HepG2 (cell line): ENCODE measurements at regions not wholly inside any gene's neighbourhood (a gene's known extent, or its start where the extent isn't known, plus 50 kb on each side); places are given as distances from the start of the nearest gene placed in this dataset.

Experiments used
- ATAC-seq: fragments of 200-7000 bp; cut with Tn5 transposase; 3 replicates; pipeline ENCODE4 v1.9.1; 2020; ENCODE audit warnings: mild to moderate bottlenecking, moderate library complexity
- BruUV-seq: library from RNA; stranded (reverse); fragments of 400-500 nt; replicated peaks from 2 replicates; lab custom pipeline; 2021; lab: Mats Ljungman, UMichigan
- CTCF ChIA-PET: fragments of 300-600 bp; formaldehyde crosslinking; extraction: SDS; loops from one replicate; lab custom pipeline; 2021; ENCODE audit warnings: low total read pairs, inconsistent platforms, low intra/inter-chr PET ratio; lab: Yijun Ruan, JAX
- POLR2A ChIA-PET: fragments of 350-600 bp; sonication (Branson Sonifier 250); formaldehyde crosslinking; loops from one replicate; lab custom pipeline; 2020; ENCODE audit warnings: antibody characterized with exemption, inconsistent platforms; lab: Yijun Ruan, JAX
- DNase-seq: peaks from one replicate; pipeline ENCODE4 v3.0.0-alpha.2; 2015; ENCODE audit warnings: low spot score
- FAIRE-seq: peaks from 3 replicates; lab custom pipeline; 2011; peaks lifted over from hg19 to GRCh38; lab: Jason Lieb, UNC
- H2AFZ ChIP-seq: one replicate; pipeline ENCODE4 v1.6.1; 2011; ENCODE audit warnings: low read length, inconsistent platforms
- H3K27ac ChIP-seq: fragments of 300-600 bp; 3 replicates; pipeline ENCODE4 v1.8.0; 2011; ENCODE audit warnings: mixed run types, mild to moderate bottlenecking, mixed read lengths, low read length, inconsistent platforms; ENCODE audit not compliant: insufficient read depth; ENCODE audit errors: extremely low read length
- H3K27me3 ChIP-seq, 2 experiments: fragments of 200-600 bp in 1 of 2; 2 replicates in 1 of 2; 3 replicates in 1 of 2; pipeline versions ENCODE4 v1.6.0 to v1.8.0; 2011; ENCODE audit warnings: low read length in 2 of 2, mild to moderate bottlenecking in 2 of 2, moderate library complexity in 2 of 2, inconsistent platforms in 1 of 2; ENCODE audit not compliant: insufficient read depth in 2 of 2, control insufficient read depth in 1 of 2
- H3K36me3 ChIP-seq, 2 experiments: fragments of 200-600 bp in 1 of 2; replicated peaks in 1 of 2; 2 replicates in 1 of 2; 3 replicates in 1 of 2; pipeline versions ENCODE4 v1.5.1 to v1.8.0; 2011; ENCODE audit warnings: low read length in 2 of 2, inconsistent platforms in 1 of 2; ENCODE audit not compliant: insufficient read depth in 2 of 2, control insufficient read depth in 1 of 2
- H3K4me1 ChIP-seq: 2 replicates; pipeline ENCODE4 v1.5.1; 2012; ENCODE audit warnings: low read length, inconsistent platforms; ENCODE audit not compliant: insufficient read depth
- H3K4me2 ChIP-seq: 2 replicates; pipeline ENCODE4 v1.6.0; 2011; ENCODE audit warnings: low read depth, low read length, inconsistent platforms
- H3K4me3 ChIP-seq, 3 experiments: fragments of 200-600 bp in 1 of 3; sonication (generic), shearing (Covaris generic) in 1 of 3; replicated peaks in 1 of 3; 2 replicates each; pipeline ENCODE4 v1.5.1; 2011 to 2016; ENCODE audit warnings: low read length in 3 of 3, inconsistent platforms in 2 of 3, low read depth in 2 of 3, mild to moderate bottlenecking in 2 of 3, control low read depth in 1 of 3, mixed read lengths in 1 of 3; ENCODE audit not compliant: insufficient read depth in 1 of 3
- H3K79me2 ChIP-seq: one replicate; pipeline ENCODE4 v1.6.1; 2011; ENCODE audit warnings: low read length, inconsistent platforms; ENCODE audit not compliant: insufficient read depth
- H3K9ac ChIP-seq: 2 replicates; pipeline ENCODE4 v1.6.0; 2011; ENCODE audit warnings: mild to moderate bottlenecking, low read depth, low read length, inconsistent platforms; ENCODE audit not compliant: insufficient read depth
- H3K9me3 ChIP-seq: 2 replicates; pipeline ENCODE4 v1.5.1; 2012; ENCODE audit warnings: mild to moderate bottlenecking, low read length
- H4K20me1 ChIP-seq: 2 replicates; pipeline ENCODE4 v1.6.0; 2011; ENCODE audit warnings: inconsistent platforms, mild to moderate bottlenecking, low read length, moderate library complexity; ENCODE audit not compliant: insufficient read depth
- HMG20B ChIP-seq: conservative IDR thresholded peaks from 2 replicates; pipeline ENCODE4 v1.6.1; 2016; ENCODE audit warnings: missing genetic modification reagents, missing compliant biosample characterization
- NR1H2 ChIP-seq: sonication (generic); formaldehyde crosslinking; IDR thresholded peaks from 2 replicates; pipeline ENCODE4 v1.8.1; 2022; ENCODE audit warnings: low read depth, missing genetic modification reagents, borderline replicate concordance
- SKI ChIP-seq: fragments of 450-650 bp; IDR thresholded peaks from one replicate; pipeline ENCODE4 v1.6.1; 2018; ENCODE audit warnings: mild to moderate bottlenecking; ENCODE audit not compliant: partially characterized antibody
- ZNF430 ChIP-seq: sonication (generic); formaldehyde crosslinking; IDR thresholded peaks from 2 replicates; pipeline ENCODE4 v1.9.0; 2021; ENCODE audit warnings: mild to moderate bottlenecking, missing genetic modification reagents
- ZNF75D ChIP-seq: sonication (generic); formaldehyde crosslinking; IDR thresholded peaks from 2 replicates; pipeline ENCODE4 v1.8.1; 2023; ENCODE audit warnings: missing genetic modification reagents, mild to moderate bottlenecking, borderline replicate concordance
- WGBS: methylation state at CpG from one replicate; pipeline ENCODE4 v1.1.6; 2017; ENCODE audit warnings: low lambda C conversion rate; 5-methylcytosine and 5-hydroxymethylcytosine counted together
- in situ Hi-C: cut with HindIII; loops from 2 replicates; pipeline ENCODE4 v1.10.0; 2017; ENCODE audit warnings: low pct_unique_long_range_greater_than_20kb; ENCODE audit not compliant: extremely low pct_ligation_motif_present
- intact Hi-C: fragments of 100-400 bp; cut with micrococcal nuclease; formaldehyde crosslinking; loops from one replicate; pipeline ENCODE4 v1.10.0; 2022; ENCODE audit not compliant: unreplicated experiment

DNA sequence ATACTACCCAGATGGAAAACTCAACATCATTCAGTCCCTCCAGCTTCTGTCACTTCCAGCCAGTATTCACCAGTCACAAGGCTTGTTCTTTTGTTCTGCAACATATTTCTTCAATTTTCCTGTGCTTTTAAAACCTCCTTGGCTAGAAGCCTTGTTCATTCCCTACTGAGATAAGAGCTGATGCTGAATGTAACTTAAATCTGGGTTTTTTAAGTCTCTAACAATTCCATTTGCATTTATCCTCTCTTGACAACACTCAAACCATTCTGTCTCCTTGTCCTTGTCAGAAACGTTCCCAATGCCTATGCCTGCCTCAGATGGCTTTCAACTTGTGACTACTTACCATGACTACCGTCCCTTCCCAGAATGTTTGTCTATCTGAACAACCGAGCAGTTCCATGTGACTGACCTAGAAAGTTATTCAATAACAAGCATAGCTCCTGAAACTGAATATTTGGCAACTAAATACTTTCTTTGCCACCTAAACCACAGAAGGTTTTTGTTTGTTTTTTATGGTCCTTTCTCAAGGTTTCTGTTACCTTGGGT, 682.9 kb upstream of the GALNTL6 start:
- in situ Hi-C loops, result no loop called here
- H3K4me2 ChIP-seq, result no peak overlapping the region
- no peak overlapping the region for H2AFZ ChIP-seq
- CTCF ChIA-PET, result no interaction called here
- H3K9ac ChIP-seq, result no peak overlapping the region
- DNase-seq, result peak; percentile 1
- no TSS peak for BruUV-seq
- TF ChIP-seq SKI (no peak), NR1H2 (CRISPR knock-in tag) (no peak), HMG20B (CRISPR knock-in tag) (no peak)
- TF ChIP-seq, all 625 proteins: peak for 0
- H3K4me3 ChIP-seq, result no peak overlapping the region
- no peaks in the 10 kb centered on the region for H3K27me3 ChIP-seq
- no peaks in the 10 kb centered on the region for H3K36me3 ChIP-seq
- 0% methylated on average over 3 of the region's 3 CpGs for WGBS
- no peak overlapping the region for H3K27ac ChIP-seq
- H3K4me1 ChIP-seq, result no peaks in the 10 kb centered on the region
- no peaks in the 10 kb centered on the region for H3K79me2 ChIP-seq
- intact Hi-C loops, result no loop called here
- no peak for FAIRE-seq
- H4K20me1 ChIP-seq, result no peaks in the 10 kb centered on the region
- POLR2A ChIA-PET, result no interaction called here
- no peak for ATAC-seq
- H3K9me3 ChIP-seq, result no peaks in the 10 kb centered on the region

DNA sequence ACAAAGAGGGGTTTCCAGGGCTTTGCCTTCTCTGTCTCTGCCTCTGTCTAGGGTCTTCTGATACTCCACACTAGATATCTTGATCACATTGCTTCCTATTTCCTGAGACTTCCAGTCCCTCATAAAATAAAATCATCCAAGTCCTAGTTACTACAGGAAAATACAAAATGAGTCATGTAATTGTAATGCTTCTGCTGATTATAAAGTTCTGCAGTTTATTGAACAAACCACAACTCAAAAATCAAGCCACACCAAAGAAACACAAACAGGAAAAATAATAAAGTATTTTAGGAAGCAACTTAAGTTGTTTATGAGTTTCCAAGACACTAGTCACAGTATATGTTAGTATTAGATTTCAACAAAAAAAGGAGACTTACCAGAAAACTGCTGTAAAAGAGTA, 695.1 kb upstream of the GALNTL6 start:
- H3K27ac ChIP-seq, result no peak overlapping the region
- no peak overlapping the region for H3K9ac ChIP-seq
- no peaks in the 10 kb centered on the region for H3K27me3 ChIP-seq
- no peak overlapping the region for H3K4me3 ChIP-seq
- in situ Hi-C loops, result no loop called here
- H2AFZ ChIP-seq, result no peak overlapping the region
- TF ChIP-seq ZNF430 (CRISPR knock-in tag) (no peak), ZNF75D (no peak)
- no peaks in the 10 kb centered on the region for H3K4me1 ChIP-seq
- CTCF ChIA-PET, result no interaction called here
- no peaks in the 10 kb centered on the region for H3K36me3 ChIP-seq
- no peak overlapping the region for H3K4me2 ChIP-seq
- no peak for FAIRE-seq
- BruUV-seq, result no TSS peak
- H3K9me3 ChIP-seq, result no peaks in the 10 kb centered on the region; the same call in none of the 2 replicates
- no peaks in the 10 kb centered on the region for H3K79me2 ChIP-seq
- ATAC-seq, result no peak
- intact Hi-C loops, result no loop called here
- POLR2A ChIA-PET, result no interaction called here
- DNase-seq, result no peak
- no peaks in the 10 kb centered on the region for H4K20me1 ChIP-seq
